Anterior cingulate cortex (tissue), 58 donors: ENCODE measurements at regions not wholly inside any gene's neighbourhood (a gene's known extent, or its start where the extent isn't known, plus 50 kb on each side); places are given as distances from the start of the nearest gene placed in this dataset.

Experiments
- DNase-seq, 58 donors: peaks; one replicate each; lab custom pipeline; 2025; lab: John Stamatoyannopoulos, UW

DNA sequence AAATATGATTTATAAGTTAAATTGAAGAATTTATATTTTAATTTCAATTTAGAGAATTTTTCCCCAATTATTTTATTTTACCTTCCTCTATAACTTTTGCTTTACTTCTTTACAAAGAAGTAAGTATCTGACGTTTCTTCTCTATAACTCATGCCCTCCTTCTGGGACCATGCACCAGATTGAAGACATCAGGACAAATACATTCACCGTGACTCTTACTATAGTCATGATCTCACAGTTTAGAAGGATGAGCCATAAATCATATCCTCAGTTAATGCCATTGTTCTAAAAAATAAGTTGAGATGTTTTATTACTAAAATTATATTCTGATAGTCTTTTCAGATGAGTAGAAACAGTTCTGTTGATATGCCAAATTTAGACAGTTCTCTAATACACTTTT, 279.3 kb downstream of the TMX3 start:
- DNase-seq: no peak

DNA sequence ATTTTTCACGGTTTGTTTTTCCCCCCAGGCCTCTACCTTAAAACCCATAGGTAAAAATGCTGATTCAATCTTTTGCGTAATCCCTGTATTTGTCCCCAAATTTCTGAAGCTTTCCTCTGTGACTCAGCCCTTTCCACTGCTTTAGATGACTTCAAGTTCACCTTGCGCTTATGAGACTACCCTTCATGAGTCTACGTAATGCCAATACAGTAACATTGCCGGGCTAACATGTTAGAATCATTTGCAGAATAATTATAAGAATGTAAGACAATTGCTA, 283.0 kb downstream of the TMX3 start:
- no peak for DNase-seq

DNA sequence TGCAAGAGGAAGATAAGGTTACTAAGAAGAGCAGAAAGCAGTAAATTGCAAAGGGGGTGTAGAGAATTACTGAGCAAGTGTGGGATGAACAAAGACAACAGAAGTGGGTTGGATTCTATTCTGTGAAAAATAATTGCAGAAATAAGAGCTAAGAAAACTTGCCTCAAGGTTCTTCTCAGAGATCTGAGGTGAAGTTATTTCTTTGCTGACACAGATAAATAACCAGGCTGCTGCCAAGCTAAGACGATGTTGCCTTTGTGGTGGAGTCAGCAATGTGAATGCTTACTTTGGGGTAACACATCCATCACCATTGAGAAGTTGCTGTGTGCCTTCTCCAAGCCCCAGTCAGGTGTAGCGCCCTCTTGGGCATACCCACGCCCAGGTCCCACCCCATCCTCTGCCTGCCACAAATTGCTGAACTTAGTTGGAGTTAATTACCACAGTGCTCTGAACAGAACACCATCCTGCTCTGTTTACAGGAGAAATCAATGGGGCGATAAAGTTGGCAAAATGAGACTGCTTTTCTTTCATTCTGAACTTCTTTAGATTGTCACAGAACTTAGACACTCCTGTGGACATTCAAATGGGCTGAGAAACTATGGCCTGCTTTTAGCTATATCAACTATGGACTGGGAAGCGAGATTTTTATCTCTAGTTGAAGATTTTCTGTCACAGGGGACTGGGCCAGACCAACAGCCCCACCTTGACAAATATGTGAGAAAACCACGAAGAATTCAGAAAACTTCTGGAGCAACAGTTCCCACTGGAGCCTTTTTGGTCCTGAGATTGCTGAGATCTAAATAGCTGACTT, 283.6 kb downstream of the TMX3 start:
- DNase-seq: no peak

DNA sequence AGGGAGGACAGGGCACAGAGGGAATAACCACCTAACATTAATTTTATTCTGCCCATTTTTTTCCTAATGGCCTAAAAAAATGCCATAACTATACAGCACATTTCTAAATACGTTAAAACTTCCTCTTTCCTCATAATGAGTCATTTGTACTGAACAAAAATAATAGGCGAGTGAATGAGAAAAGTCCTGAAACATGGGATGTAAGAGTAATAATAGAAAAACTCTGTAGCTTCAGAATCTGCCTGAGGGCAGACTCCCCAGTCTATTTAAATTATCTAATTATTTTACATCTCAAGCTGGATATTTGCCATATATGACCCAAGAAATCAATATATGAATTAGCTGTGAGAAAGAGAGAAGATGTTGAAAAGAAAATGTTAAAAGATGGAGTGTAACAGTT, 285.1 kb downstream of the TMX3 start:
- no peak for DNase-seq

DNA sequence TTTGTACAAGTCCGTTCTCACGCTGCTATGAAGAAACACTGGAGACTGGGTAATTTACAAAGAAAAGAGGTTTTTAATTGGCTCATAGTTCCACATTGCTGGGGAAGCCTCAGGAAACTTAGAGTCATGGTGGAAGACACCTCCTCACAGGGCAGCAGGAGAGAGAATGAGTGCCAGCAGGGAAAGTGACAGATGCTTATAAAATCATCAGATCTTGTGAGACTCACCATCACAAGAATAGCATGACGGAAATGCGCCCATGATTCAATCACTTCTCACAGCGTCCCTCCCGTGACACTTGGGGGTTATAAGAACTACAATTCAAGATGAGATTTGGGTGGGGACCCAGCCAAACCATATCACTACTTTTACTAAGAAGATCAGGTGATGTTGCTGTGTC, 285.8 kb downstream of the TMX3 start:
- no peak for DNase-seq

DNA sequence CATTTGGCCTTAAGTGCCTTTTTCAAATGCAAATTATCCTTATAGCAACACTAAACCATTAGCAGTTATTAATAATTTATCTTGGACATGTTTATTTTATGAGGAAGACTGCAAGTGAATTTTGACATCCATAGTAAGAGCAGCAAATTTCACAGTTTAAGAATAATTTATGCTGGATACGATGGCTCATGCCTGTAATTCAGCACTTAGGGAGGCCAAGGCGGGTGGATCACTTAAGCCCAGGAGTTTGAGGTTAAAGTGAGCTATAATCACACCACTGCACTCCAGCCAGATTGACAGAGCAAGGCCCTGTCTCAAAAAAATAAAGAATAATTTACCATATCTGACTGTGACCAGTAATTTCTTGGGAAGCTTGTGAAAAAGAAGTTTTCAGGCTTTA, 286.2 kb downstream of the TMX3 start:
- no peak for DNase-seq

DNA sequence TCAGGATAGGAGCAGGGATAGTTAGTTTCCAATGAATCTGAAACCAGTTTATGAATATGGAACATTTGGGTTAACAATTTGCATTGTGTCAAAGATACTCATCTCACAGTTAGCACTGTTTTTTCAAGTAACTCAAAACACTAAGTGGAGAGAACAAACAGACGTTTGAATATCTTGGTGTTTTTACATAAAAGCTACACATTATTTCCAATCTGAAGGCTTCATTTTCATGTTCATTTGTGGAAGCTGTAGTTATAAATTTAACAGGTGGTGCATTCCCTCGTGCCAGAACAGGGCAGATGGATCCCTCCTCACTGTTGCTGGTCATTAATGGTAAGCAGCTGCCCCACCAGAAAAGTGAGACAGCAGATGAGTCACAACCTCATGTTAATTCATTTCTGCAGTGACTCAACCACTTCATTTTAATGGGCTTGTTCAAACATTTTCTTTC, 286.9 kb downstream of the TMX3 start:
- peak in 26 of 58 donors; percentile 5 to 77 (median 19) for DNase-seq

DNA sequence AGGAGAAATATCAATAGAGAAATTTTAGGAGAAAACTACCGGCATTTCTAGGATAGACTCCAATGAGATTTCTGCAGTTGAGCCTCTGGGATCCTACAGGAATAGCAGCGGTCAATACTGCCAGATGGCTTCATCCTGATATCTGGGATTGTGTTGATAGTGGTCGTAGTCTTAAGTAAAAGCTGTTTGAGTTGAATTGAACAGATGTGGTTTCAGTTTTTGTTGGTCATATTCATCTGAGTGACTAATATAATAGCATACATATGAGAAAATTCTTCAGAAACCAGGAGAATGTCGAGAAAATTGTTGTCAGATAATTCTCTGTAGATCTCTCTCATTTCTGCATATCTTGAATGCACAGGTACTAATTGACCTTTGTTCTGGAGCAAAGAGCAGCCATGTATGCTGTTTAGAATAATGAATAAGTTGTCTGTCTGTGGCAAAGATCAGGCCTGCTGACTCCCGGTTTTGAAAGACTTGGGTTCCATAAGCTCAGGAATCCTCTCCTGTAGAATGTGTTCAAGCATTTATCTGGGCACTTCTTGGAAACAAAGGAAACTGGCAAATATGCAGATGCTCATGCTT, 288.1 kb downstream of the TMX3 start:
- DNase-seq: no peak

DNA sequence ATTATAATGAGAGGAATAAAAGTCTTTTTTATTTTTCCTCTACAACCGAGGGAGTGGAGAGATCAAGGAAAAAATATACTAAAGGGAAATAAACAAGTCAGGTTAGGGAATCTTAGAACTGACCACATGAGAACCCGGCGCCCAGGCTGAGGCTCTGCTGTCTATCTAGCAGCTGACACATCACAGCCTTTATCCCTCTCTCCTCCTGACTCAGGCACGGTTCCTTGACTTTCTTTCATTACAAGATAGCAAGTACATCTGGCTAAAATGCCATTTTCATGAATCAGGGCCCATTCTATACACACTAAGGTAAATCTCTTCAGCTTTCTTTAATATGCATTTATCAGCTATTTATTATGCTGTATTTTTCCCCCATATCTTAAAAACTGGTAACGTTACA, 296.0 kb downstream of the TMX3 start:
- DNase-seq: no peak

DNA sequence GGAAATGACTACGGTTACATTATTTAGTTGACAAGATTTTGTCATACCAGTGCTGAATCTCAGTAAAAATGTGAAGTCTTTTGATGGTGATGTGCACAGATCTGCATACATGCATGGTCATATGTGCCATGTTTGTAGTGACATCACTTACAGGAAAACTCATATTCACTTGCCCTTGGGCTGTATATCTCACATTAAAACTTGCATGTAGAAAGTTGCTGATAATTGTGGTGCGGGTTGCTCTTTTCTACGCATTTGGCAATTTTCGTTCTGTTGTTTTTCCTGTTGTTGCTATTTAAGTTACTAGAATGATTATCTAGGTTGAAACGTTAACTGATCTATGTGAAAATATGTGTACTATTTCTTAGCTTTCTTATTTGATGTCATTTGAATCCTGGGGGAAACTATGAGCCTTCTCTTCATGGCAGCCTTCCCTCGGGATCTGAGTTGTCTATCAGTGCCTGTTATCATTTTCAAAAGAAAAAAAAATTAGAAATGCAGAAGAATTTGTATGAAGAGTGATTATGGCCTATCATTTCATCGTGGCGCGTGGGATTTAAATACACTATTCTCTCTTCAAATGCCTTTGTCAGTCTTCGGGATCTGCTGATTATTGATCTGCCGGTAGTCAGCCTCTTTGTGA, 296.6 kb downstream of the TMX3 start:
- DNase-seq: no peak

DNA sequence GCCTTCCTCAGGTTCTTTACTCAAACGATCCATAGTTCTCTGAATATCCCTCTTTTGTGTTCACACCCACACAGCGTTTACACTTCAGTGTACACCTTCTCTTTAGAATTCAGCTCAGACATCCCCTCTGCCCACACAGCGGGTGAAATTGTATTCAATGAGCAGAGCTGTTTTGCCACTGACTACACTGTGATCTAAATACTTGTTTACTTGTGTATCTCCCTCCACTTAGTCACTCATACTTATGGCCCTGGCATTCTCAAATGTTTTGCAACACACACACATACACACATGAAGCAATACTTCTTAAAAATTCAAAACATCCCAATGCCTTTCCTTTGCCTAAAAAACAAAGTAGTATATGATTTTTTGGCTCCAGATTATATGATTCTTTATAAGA, 297.1 kb downstream of the TMX3 start:
- no peak for DNase-seq

DNA sequence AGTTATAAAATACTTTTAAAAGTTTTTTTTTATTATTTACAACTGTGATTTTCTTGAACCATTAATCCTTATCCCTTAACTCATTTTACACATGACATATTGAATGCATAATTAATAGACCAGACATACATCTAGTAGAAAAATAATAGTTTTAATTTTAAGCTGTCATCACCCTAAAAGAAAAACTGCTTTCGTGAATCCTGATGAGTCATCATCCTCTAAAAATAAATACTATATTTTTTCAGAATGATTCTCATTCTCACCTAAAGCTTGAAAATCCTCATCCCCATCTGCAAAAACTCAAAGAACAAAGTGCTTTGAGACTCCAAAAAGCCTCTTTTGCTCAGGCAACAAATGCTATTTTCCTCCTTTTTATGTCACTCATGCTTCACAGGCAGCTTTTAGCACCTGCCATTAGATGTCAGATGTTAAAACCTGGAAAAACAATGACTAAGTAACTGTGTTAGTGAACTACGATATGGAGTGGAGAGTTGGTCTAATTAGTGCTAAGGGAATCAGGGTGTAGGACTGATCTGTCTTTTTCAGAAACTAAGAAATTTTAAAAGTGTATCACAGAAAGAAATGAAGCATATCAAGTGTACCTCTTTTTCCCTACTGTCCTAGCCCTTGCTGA, 297.6 kb downstream of the TMX3 start:
- DNase-seq: no peak

DNA sequence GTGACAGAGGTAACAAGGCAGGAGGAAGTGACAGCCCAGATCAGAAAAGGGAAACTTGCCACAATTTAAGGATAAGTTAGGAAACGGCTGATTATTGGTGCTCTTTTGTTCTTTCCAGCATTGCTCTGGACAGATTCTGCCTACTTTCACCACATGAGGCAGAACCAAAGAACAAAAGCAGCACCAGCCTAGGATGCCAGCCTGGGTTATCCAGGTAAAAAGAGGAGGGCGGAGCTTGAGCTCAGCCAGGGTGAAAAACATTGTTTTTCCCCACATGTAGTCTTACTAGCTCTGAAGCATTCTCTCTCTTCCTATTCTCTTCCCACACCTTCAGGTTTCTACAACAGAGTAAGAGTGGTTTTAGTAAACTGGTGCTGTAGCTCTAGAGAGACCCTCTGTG, 300.5 kb downstream of the TMX3 start:
- no peak for DNase-seq

DNA sequence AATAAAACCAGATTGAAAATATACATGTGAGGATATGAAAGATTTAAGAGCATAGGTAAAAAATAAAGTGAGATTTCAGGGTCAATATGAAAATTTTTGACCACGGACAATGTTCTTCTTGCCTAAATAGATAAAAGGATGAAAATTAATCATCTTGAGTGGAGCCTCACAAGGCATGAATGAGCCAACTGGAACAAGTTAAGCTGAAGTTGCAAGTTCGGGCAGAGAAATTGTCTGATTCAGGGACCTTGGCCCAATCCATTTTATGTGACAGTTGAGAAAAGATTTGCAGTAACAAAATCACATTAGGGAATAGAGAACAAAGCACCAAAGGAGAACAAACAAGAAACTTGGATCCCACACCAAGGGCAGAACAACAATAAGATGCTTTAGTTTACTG, 305.3 kb downstream of the TMX3 start:
- DNase-seq: no peak

DNA sequence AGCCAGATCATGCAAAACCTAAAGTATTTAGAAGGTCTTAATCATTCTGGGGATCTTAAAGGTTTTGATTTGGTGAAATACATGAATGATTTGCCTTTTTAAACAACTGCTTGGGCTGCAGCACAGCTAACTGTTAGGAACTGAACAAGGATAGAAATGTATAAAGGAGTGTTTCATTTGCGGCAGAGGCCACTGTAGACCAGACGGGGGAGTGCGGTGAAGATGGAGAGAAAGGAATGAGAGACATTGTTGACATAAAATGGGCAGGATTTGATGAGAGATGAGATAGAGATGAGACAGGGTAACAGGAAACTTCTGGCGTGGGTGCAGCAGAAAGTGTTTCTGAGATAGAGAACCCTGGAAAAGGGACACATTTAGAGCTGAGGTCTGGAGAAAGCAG, 308.1 kb downstream of the TMX3 start:
- DNase-seq: no peak

DNA sequence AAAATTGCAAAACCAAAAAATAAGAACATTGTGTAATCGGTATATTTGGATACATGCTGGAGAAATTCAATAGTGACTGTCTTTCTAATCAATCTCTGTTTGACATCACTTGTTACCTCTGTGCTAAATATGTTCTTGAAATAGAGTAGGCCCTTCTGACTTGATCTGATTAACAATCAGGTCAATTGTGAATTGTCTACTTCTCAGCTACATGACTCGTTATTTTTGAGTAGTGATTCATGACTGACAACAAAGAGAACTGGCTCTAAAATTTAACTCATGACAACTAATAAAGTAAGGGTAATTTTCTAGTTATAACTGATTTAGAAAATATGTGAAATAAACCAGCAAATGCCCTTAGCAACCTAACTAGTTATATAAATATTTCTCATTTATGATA, 312.1 kb downstream of the TMX3 start:
- DNase-seq: no peak

DNA sequence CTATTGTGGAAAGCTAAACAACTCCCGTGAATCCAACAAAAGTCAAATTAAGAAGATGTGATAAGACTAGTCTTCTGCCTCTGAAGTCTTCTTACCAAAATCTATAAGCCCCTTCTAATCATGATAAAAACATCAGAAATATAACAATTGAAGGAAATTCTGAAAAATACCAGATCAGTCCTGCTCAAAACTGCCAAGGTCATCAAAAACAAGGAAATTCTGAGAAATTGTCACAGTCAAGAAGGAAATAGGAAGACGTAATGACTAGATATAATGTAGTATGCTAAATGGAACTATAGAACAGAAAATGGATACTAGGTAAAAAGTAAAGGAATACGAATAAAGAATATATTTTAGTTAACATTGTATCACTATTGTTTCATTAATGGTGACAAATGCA, 314.0 kb downstream of the TMX3 start:
- DNase-seq: no peak

DNA sequence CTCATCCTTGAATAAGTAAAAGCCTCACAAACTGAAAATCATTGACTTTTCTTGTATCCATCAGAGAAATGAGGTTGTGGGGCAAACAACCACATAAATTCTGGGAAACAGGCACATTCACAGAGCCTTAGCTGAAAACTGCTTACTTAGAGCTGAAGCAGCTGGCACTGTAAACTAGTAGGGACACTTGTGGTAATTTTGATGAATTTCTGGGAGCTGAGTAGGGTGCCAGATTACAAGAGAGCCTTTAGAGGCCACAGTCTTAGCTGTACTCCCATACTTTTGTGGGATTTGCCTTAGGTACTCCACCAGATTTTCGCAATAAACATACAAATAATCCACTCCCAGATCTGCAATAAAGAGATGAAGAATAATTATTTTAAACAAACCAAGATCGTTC, 315.2 kb downstream of the TMX3 start:
- DNase-seq: no peak

DNA sequence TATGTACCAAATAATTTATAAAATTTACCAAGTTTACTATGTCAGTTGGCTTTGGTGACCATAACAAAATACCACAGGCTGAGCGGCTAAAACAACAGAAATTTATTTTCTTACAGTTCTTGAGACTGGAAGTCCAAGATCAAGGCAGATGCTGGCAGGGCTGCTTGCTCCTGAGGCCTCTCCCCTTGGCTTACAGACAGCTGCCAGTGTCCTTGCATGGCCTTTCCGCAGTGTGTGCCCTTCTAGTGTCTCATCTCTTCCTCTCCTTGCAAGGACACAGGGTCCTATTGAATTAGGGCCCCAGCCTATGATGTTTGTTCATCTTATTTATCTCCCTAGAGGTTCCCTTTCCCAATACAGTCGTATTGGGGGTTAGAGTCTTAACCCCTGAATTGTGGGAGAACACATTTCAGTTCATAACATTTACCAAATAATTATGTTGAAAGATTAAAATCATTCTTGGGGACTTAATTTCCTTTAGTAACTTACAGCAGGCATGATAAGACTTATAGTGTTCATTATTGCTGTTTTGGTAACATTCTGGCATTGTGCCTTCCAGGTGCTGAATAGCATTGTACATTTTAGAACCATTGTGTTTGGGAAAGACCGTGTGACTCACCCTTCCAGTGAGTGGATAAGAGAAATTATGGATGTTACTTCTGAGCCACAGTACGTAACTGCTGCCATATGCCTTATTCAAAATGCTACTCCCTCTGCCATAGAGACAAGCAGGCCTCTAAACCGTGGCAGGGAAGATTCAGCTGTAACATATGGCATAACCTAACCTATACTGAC, 317.5 kb downstream of the TMX3 start:
- no peak for DNase-seq

DNA sequence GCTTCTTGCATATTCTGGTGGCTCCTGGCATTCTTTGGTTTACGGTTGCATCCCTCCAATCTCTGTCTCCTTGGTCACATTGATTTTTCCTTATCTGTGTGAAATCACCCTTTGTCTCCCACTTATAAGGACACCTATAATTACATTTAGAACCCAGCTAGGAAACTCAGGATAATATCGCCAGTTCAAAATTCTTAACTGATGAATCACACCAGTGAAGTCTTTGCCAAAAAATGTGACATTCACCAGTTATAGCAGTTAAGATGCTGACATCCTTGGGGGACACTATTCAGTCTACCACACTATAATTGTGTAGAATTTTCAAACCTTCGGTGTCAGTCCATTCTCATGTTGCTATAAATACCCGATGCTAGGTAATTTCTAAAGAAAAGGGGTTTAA, 320.2 kb downstream of the TMX3 start:
- DNase-seq: no peak

DNA sequence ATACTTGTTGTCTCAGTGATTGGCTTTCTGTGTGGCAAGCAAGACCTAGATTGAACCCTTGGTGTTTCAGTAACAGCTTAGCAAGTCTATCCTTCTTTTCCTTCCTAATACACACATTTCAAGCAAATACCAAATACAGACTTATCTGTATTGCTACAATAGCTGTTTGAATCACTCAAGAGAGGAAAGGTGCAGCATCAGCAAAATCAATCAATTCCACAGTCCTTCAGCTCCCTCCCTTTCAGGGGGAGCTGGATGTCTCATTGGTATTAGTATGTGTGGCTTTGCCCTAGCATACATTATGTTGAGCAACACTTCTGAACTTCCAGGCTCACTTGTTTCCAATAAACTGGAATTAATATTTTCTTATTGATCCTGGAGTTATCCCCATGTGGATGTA, 323.1 kb downstream of the TMX3 start:
- no peak for DNase-seq
